HepG2 (cell line): ENCODE measurements at regions not wholly inside any gene's neighbourhood (a gene's known extent, or its start where the extent isn't known, plus 50 kb on each side); places are given as distances from the start of the nearest gene placed in this dataset.

Experiments
- BCLAF1 ChIP-seq: fragments of 450-650 bp; IDR thresholded peaks from 2 replicates; pipeline ENCODE4 v1.6.1; 2017; ENCODE audit warnings: mild to moderate bottlenecking
- CBFB ChIP-seq: sonication (generic); formaldehyde crosslinking; IDR thresholded peaks from 2 replicates; pipeline ENCODE4 v1.4.0; 2020; ENCODE audit warnings: missing genetic modification reagents
- ELF4 ChIP-seq: sonication (generic); formaldehyde crosslinking; IDR thresholded peaks from 2 replicates; pipeline ENCODE4 v1.5.0; 2020; ENCODE audit warnings: missing genetic modification reagents, mild to moderate bottlenecking, moderate library complexity, borderline replicate concordance
- HOXA3 ChIP-seq: sonication (generic); formaldehyde crosslinking; IDR thresholded peaks from 2 replicates; pipeline ENCODE4 v1.5.0; 2020; ENCODE audit warnings: missing genetic modification reagents
- KLF16 ChIP-seq, 2 experiments: sonication (generic) in 1 of 2; formaldehyde crosslinking in 1 of 2; IDR thresholded peaks; 2 replicates each; pipeline versions ENCODE4 v1.6.1 to v1.8.0; 2016 to 2023; ENCODE audit warnings: missing genetic modification reagents in 2 of 2, missing compliant biosample characterization in 1 of 2
- MLLT10 ChIP-seq: sonication (generic); formaldehyde crosslinking; IDR thresholded peaks from 2 replicates; pipeline ENCODE4 v1.4.0; 2020; ENCODE audit warnings: missing genetic modification reagents
- POLR2A ChIP-seq, 2 experiments: IDR thresholded peaks; 2 replicates each; pipeline ENCODE4 v1.6.1; 2011; ENCODE audit warnings: low read depth in 2 of 2, low read length in 2 of 2, mild to moderate bottlenecking in 1 of 2, moderate library complexity in 1 of 2; ENCODE audit not compliant: insufficient read depth in 1 of 2
- RNF2 ChIP-seq: fragments of 450-650 bp; conservative IDR thresholded peaks from 2 replicates; pipeline ENCODE4 v1.6.1; 2016; ENCODE audit warnings: low read depth
- ZNF552 ChIP-seq: sonication (generic); formaldehyde crosslinking; IDR thresholded peaks from 2 replicates; pipeline ENCODE4 v1.9.0; 2022; ENCODE audit warnings: missing genetic modification reagents, mild to moderate bottlenecking, borderline replicate concordance
- ZNF792 ChIP-seq: IDR thresholded peaks from 2 replicates; pipeline ENCODE4 v1.6.1; 2016

- no peak for TF ChIP-seq CBFB (CRISPR knock-in tag)
- TF ChIP-seq ELF4 (CRISPR knock-in tag), result no peak
- TF ChIP-seq KLF16 (CRISPR knock-in tag; IDR thresholded peaks at IDR 0.05), result no peak
- no peak for TF ChIP-seq RNF2
- TF ChIP-seq MLLT10 (CRISPR knock-in tag), result no peak
- TF ChIP-seq ZNF792 (CRISPR knock-in tag), result no peak
- TF ChIP-seq BCLAF1, result no peak
- TF ChIP-seq HOXA3 (CRISPR knock-in tag), result no peak
- no peak for TF ChIP-seq POLR2A (IDR thresholded peaks at IDR 0.05; ENCODE audit: insufficient read depth in 1 of 2, low read depth in 2 of 2, low read length in 2 of 2)
- no peak for TF ChIP-seq ZNF552 (CRISPR knock-in tag)
These were observed 283.1 kb downstream of the CPS1 start for GRCh38 chr2:210839450-210839849.
